Body of pancreas (tissue), 4 donors: ENCODE measurements at regions not wholly inside any gene's neighbourhood (a gene's known extent, or its start where the extent isn't known, plus 50 kb on each side); places are given as distances from the start of the nearest gene placed in this dataset.

Experiments
- ATAC-seq: fragments of 150-250 bp; one replicate; pipeline ENCODE4 v1.9.1; 2016
- DNase-seq, 4 donors: peaks; one replicate each; pipeline ENCODE4 v3.0.0-alpha.2; 2019
- H3K27ac ChIP-seq, 4 donors: fragments of 200-600 bp; sonication (generic); 1 replicate in 3 of 4; 2 replicates in 1 of 4; pipeline versions ENCODE4 v1.5.1 to v1.6.1; 2016 to 2019; ENCODE audit warnings: mild to moderate bottlenecking in 1 of 4, mixed read lengths in 1 of 4, moderate library complexity in 1 of 4
- H3K27me3 ChIP-seq, 2 donors: fragments of 200-600 bp; sonication (generic); one replicate each; pipeline ENCODE4 v1.6.0; 2016; ENCODE audit warnings: mild to moderate bottlenecking in 1 of 2
- H3K36me3 ChIP-seq, 2 donors: fragments of 200-600 bp; sonication (generic); replicated peaks in 1 of 2; 2 replicates each; pipeline ENCODE4 v1.5.1; 2016; ENCODE audit warnings: low read depth in 2 of 2; ENCODE audit not compliant: insufficient read depth in 1 of 2
- H3K4me1 ChIP-seq: fragments of 200-600 bp; sonication (generic); one replicate; pipeline ENCODE4 v1.6.0; 2016
- H3K4me3 ChIP-seq, 2 donors: fragments of 200-600 bp; sonication (generic); 1 replicate in 1 of 2; 2 replicates in 1 of 2; pipeline ENCODE4 v1.5.1; 2016 to 2019
- H3K9me3 ChIP-seq, 3 donors: fragments of 200-600 bp; sonication (generic); 1 replicate in 2 of 3; 2 replicates in 1 of 3; pipeline ENCODE4 v1.5.1; 2016
- CTCF ChIP-seq, 7 experiments: fragments of 450-650 bp in 4 of 7; fragments of 200-600 bp in 3 of 7; sonication (generic) in 3 of 7; IDR thresholded peaks; one replicate each; pipeline ENCODE4 v1.5.1; 2016 to 2019; ENCODE audit warnings: antibody characterized with exemption in 7 of 7
- POLR2A ChIP-seq, 3 donors: fragments of 450-650 bp; IDR thresholded peaks; one replicate each; pipeline ENCODE4 v1.6.1; 2016; ENCODE audit warnings: antibody characterized with exemption in 3 of 3, mild to moderate bottlenecking in 2 of 3
- WGBS, 2 donors: methylation state at CpG; one replicate each; pipeline ENCODE4 v1.1.5; 2017; 5-methylcytosine and 5-hydroxymethylcytosine counted together
- intact Hi-C: fragments of 100-400 bp; cut with DNase I; formaldehyde crosslinking; loops from one replicate; pipeline ENCODE4 v1.15.1; 2023

DNA sequence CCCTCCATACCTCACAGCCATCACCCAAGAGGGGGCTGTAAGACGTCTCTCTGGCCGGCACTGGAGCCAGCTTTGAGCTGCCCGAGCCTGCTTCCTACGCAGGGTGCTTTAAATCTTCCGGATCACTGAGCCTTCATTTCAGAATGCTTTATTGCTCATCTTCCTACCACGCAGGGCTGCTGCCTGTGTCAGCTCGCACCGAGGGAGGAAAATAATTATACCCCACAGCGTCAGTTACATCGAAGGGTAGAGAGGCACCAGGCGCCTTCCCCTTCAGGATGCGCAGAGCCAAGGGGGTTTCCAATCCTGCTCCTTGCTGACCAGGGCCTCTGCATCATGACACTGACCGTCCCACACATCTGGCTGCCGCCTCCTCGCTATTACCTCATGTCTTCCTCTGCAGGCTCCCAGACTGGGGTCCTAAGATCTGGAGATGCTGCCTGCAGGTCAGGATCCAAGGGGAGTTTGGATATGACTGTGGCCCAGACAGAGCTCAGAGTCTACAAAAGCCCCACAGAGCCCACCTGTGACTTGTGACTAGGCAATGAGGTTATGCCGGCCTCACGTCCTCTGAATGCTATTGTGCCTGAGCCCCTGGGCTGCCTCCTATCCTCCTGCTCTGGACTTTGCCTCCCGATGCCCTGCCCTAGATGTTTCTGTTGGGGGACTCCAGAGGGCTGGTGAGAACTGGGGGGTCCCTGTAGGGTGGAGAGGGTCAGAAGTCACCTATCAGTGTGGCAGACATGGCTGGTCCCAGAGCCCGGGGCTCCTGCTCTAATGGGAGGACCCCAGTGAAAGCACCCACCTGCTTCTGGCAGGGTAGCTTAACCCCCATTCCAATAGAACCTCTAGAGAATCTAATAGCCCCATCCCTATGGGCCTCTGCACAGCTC lies 220.3 kb upstream of the RTL1 start:
- no peaks in the 10 kb centered on the region for H3K36me3 ChIP-seq
- TF ChIP-seq POLR2A (IDR thresholded peaks at IDR 0.05): no peak
- WGBS, 2 donors: 81 to 85% methylated on average over 19 of the region's 19 CpGs
- H3K27me3 ChIP-seq: no peaks in the 10 kb centered on the region
- no peak for ATAC-seq
- no peak for DNase-seq
- H3K4me3 ChIP-seq: no peak overlapping the region
- H3K9me3 ChIP-seq: no peaks in the 10 kb centered on the region
- intact Hi-C loops: no loop called here
- no peak overlapping the region for H3K27ac ChIP-seq
- no peaks in the 10 kb centered on the region for H3K4me1 ChIP-seq

DNA sequence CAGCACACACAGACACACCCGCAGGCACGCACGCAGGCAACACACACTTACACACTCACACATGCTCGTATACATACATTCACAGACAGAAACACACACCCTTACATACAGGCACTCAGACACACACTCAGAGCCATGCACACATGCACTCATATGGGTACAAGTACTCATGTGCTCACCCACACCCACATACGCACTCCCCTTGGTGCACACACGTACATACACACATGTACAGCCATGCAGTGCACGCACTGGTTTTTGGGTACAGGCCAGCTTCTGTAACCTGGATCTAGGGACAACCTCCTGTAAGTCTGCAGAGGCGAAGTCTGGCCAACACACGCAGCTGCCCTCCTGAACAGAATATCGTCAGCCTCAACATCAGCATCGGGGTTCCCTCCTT lies 221.3 kb upstream of the RTL1 start:
- H3K4me1 ChIP-seq: no peaks in the 10 kb centered on the region
- TF ChIP-seq POLR2A (IDR thresholded peaks at IDR 0.05) (no peak), CTCF (IDR thresholded peaks at IDR 0.05) (no peak)
- intact Hi-C loops: no loop called here
- H3K27ac ChIP-seq: no peak overlapping the region
- ATAC-seq (no peak), DNase-seq (no peak)
- no peaks in the 10 kb centered on the region for H3K9me3 ChIP-seq
- H3K36me3 ChIP-seq: no peaks in the 10 kb centered on the region
- H3K4me3 ChIP-seq: no peak overlapping the region
- WGBS, 2 donors: 69 to 77% methylated on average over 11 of the region's 11 CpGs
- no peaks in the 10 kb centered on the region for H3K27me3 ChIP-seq

- Histone ChIP-seq H3K4me3 (no peak overlapping the region), H3K27me3 (no peaks in the 10 kb centered on the region), H3K27ac (no peak overlapping the region), H3K9me3 (no peaks in the 10 kb centered on the region), H3K4me1 (no peaks in the 10 kb centered on the region), H3K36me3 (no peaks in the 10 kb centered on the region)
- ATAC-seq (no peak), DNase-seq (no peak)
- TF ChIP-seq POLR2A (IDR thresholded peaks at IDR 0.05) (no peak), CTCF (IDR thresholded peaks at IDR 0.05) (no peak)
- 75 to 87% methylated on average over 10 of the region's 10 CpGs for WGBS, 2 donors
- intact Hi-C loops: no loop called here
These were observed 221.8 kb upstream of the RTL1 start for GRCh38 chr14:101125313-101125712.

GRCh38 chr14:101125719-101126651 lies 222.5 kb upstream of the RTL1 start:
- TF ChIP-seq CTCF (IDR thresholded peaks at IDR 0.05): no peak
- TF ChIP-seq POLR2A (IDR thresholded peaks at IDR 0.05): no peak
- ATAC-seq: no peak
- DNase-seq: no peak
- intact Hi-C loops: no loop called here
- no peak overlapping the region for H3K27ac ChIP-seq
- H3K4me3 ChIP-seq: no peak overlapping the region
- no peaks in the 10 kb centered on the region for H3K36me3 ChIP-seq
- no peaks in the 10 kb centered on the region for H3K4me1 ChIP-seq
- 79 to 83% methylated on average over 19 to 37 of the region's 37 CpGs for WGBS, 2 donors
- no peaks in the 10 kb centered on the region for H3K27me3 ChIP-seq
- no peaks in the 10 kb centered on the region for H3K9me3 ChIP-seq

DNA sequence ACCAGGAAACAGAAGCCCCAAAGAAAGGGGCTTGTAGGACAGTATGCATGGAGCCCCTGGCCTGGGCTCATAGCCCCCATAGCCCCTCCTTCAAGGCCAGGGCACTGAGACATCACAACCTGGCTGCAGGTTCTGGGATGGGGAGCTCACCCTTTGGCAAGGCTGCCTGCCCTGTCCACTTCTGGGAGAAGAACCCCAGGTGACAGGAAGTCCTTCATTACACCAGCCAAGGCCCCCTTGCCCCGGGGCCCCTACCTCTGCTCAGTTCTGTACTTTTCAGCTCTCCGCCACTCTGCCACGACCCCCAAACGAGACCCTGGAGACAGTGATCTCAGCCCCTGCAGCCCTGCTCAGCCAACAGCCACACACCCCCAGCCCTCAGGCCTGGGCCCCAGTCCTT lies 223.2 kb upstream of the RTL1 start:
- intact Hi-C loops: no loop called here
- no peak overlapping the region for H3K4me3 ChIP-seq
- no peaks in the 10 kb centered on the region for H3K4me1 ChIP-seq
- no peaks in the 10 kb centered on the region for H3K27me3 ChIP-seq
- H3K9me3 ChIP-seq: no peaks in the 10 kb centered on the region
- no peak for TF ChIP-seq CTCF (IDR thresholded peaks at IDR 0.05)
- TF ChIP-seq POLR2A (IDR thresholded peaks at IDR 0.05): no peak
- no peak for ATAC-seq
- H3K36me3 ChIP-seq: no peaks in the 10 kb centered on the region
- no peak overlapping the region for H3K27ac ChIP-seq
- WGBS, 2 donors: 73% methylated on average over 4 of the region's 4 CpGs; no CpG with 5 or more reads in 1 of the 2 donors
- DNase-seq: no peak
